ENCODE measurements at regions not wholly inside any gene's neighbourhood (a gene's known extent, or its start where the extent isn't known, plus 50 kb on each side); places are given as distances from the start of the nearest gene placed in this dataset.

GRCh38 chr4:58732973-58733372 lies 1622.8 kb upstream of the IGFBP7 start:
- ATAC-seq (ENCODE audit: insufficient number of reproducible peaks, low FRiP score, low read depth) (no peak), DNase-seq (ENCODE audit: low spot score) (no peak)
- H3K36me3 ChIP-seq, result no peaks in the 10 kb centered on the region
- H3K27ac ChIP-seq, result no peak overlapping the region
- no peaks in the 10 kb centered on the region for H3K9me3 ChIP-seq
- H3K4me1 ChIP-seq (ENCODE audit: control insufficient read depth in 1 of 2, low read depth in 2 of 2), result no peaks in the 10 kb centered on the region
- H3K27me3 ChIP-seq (replicated peaks; ENCODE audit: insufficient read depth), result no peaks in the 10 kb centered on the region
- H3K4me3 ChIP-seq, result no peak overlapping the region
- no peak for TF ChIP-seq CTCF (IDR thresholded peaks at IDR 0.05)

- Histone ChIP-seq H3K4me1 (ENCODE audit: control insufficient read depth in 1 of 2, low read depth in 2 of 2) (no peaks in the 10 kb centered on the region), H3K4me3 (no peak overlapping the region), H3K27ac (no peak overlapping the region), H3K9me3 (no peaks in the 10 kb centered on the region), H3K27me3 (replicated peaks; ENCODE audit: insufficient read depth) (no peaks in the 10 kb centered on the region), H3K36me3 (no peaks in the 10 kb centered on the region)
- TF ChIP-seq CTCF (IDR thresholded peaks at IDR 0.05), result no peak
- DNase-seq (ENCODE audit: low spot score), result no peak
- ATAC-seq (ENCODE audit: insufficient number of reproducible peaks, low FRiP score, low read depth), result no peak
Measured at GRCh38 chr4:58723954-58724353, 1613.8 kb upstream of the IGFBP7 start.

GRCh38 chr4:58711039-58711438 lies 1600.9 kb upstream of the IGFBP7 start:
- no peak for TF ChIP-seq CTCF (IDR thresholded peaks at IDR 0.05)
- H3K9me3 ChIP-seq, result no peaks in the 10 kb centered on the region
- no peak for DNase-seq (ENCODE audit: low spot score)
- H3K4me1 ChIP-seq (ENCODE audit: control insufficient read depth in 1 of 2, low read depth in 2 of 2), result no peaks in the 10 kb centered on the region
- no peak for ATAC-seq (ENCODE audit: insufficient number of reproducible peaks, low FRiP score, low read depth)
- H3K4me3 ChIP-seq, result no peak overlapping the region
- no peaks in the 10 kb centered on the region for H3K36me3 ChIP-seq
- no peak overlapping the region for H3K27ac ChIP-seq
- no peaks in the 10 kb centered on the region for H3K27me3 ChIP-seq (replicated peaks; ENCODE audit: insufficient read depth)

GRCh38 chr4:58688568-58688967 lies 1578.4 kb upstream of the IGFBP7 start:
- no peak for DNase-seq (ENCODE audit: low spot score)
- no peaks in the 10 kb centered on the region for H3K4me1 ChIP-seq (ENCODE audit: control insufficient read depth in 1 of 2, low read depth in 2 of 2)
- ATAC-seq (ENCODE audit: insufficient number of reproducible peaks, low FRiP score, low read depth), result no peak
- H3K9me3 ChIP-seq, result no peaks in the 10 kb centered on the region
- H3K27me3 ChIP-seq (replicated peaks; ENCODE audit: insufficient read depth), result no peaks in the 10 kb centered on the region
- H3K4me3 ChIP-seq, result no peak overlapping the region
- H3K36me3 ChIP-seq, result no peaks in the 10 kb centered on the region
- no peak overlapping the region for H3K27ac ChIP-seq
- no peak for TF ChIP-seq CTCF (IDR thresholded peaks at IDR 0.05)

GRCh38 chr4:58679886-58680285 lies 1569.7 kb upstream of the IGFBP7 start:
- no peak for TF ChIP-seq CTCF (IDR thresholded peaks at IDR 0.05)
- DNase-seq (ENCODE audit: low spot score) (no peak), ATAC-seq (ENCODE audit: insufficient number of reproducible peaks, low FRiP score, low read depth) (no peak)
- no peaks in the 10 kb centered on the region for H3K36me3 ChIP-seq
- no peak overlapping the region for H3K27ac ChIP-seq
- no peak overlapping the region for H3K4me3 ChIP-seq
- no peaks in the 10 kb centered on the region for H3K27me3 ChIP-seq (replicated peaks; ENCODE audit: insufficient read depth)
- no peaks in the 10 kb centered on the region for H3K4me1 ChIP-seq (ENCODE audit: control insufficient read depth in 1 of 2, low read depth in 2 of 2)
- H3K9me3 ChIP-seq, result no peaks in the 10 kb centered on the region

All from thoracic aorta (tissue), 2 donors.